GM18858 (cell line): ENCODE measurements at regions not wholly inside any gene's neighbourhood (a gene's known extent, or its start where the extent isn't known, plus 50 kb on each side); places are given as distances from the start of the nearest gene placed in this dataset.

ENCODE experiments used
- ATAC-seq: cut with Tn5 transposase; IDR thresholded peaks from one replicate; pipeline ENCODE4 v1.9.1; 2021; ENCODE audit not compliant: unreplicated experiment

GRCh38 chr15:70355275-70355795 lies 257.6 kb upstream of the TLE3 start:
- no peak for ATAC-seq

GRCh38 chr15:70354346-70354905 lies 256.7 kb upstream of the TLE3 start:
- no peak for ATAC-seq

GRCh38 chr15:70353606-70354345 lies 256.1 kb upstream of the TLE3 start:
- no peak for ATAC-seq

GRCh38 chr15:70351941-70352774 lies 254.4 kb upstream of the TLE3 start:
- ATAC-seq: no peak

- ATAC-seq: no peak
Observed at GRCh38 chr15:70351391-70351790, 253.7 kb upstream of the TLE3 start.

- ATAC-seq: no peak
Observed at GRCh38 chr15:70348581-70349344, 251.0 kb upstream of the TLE3 start.

- no peak for ATAC-seq
Observed at GRCh38 chr15:70348226-70348543, 250.5 kb upstream of the TLE3 start.

GRCh38 chr15:70347321-70348225 lies 249.9 kb upstream of the TLE3 start:
- no peak for ATAC-seq

GRCh38 chr15:70345251-70346019 lies 247.7 kb upstream of the TLE3 start:
- ATAC-seq: no peak

- ATAC-seq: no peak
Observed at GRCh38 chr15:70344666-70345065, 246.9 kb upstream of the TLE3 start.

- ATAC-seq: no peak
Observed at GRCh38 chr15:70343961-70344621, 246.4 kb upstream of the TLE3 start.

- no peak for ATAC-seq
Observed at GRCh38 chr15:70342554-70343548, 245.1 kb upstream of the TLE3 start.

GRCh38 chr15:70342141-70342540 lies 244.4 kb upstream of the TLE3 start:
- no peak for ATAC-seq

GRCh38 chr15:70341566-70341965 lies 243.8 kb upstream of the TLE3 start:
- no peak for ATAC-seq

GRCh38 chr15:70340494-70340870 lies 242.8 kb upstream of the TLE3 start:
- no peak for ATAC-seq

GRCh38 chr15:70339571-70340493 lies 242.1 kb upstream of the TLE3 start:
- no peak for ATAC-seq
